HS-5 (cell line): ENCODE measurements at regions not wholly inside any gene's neighbourhood (a gene's known extent, or its start where the extent isn't known, plus 50 kb on each side); places are given as distances from the start of the nearest gene placed in this dataset.
"Not testable (repeated sequence)": the region's sequence is repeated elsewhere in the genome, so short reads cannot be mapped to it uniquely, and the experiment has no call there.

Experiments used
- DNase-seq: peaks from one replicate; pipeline ENCODE4 v3.0.0-alpha.2; 2012; ENCODE audit warnings: low read depth

DNA sequence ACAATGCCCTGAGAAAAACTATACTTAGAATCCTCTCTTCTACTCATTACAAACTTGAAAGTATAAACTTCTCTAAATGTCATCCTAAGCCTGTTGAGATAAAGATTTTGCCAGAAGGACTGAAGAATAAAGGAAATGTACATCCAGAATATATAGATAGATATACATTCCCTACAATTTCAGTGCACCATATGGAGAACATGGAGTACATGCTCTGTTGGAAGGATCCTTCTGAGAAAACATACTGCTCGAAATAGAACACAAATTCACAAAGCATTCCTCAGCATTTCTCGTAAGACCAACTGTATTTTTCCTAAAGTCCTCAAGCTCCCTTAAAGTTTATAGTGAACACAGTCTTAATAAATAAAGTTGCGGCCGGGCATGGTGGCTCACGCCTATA, 69.7 kb upstream of the RASA1 start:
- no peak for DNase-seq

DNA sequence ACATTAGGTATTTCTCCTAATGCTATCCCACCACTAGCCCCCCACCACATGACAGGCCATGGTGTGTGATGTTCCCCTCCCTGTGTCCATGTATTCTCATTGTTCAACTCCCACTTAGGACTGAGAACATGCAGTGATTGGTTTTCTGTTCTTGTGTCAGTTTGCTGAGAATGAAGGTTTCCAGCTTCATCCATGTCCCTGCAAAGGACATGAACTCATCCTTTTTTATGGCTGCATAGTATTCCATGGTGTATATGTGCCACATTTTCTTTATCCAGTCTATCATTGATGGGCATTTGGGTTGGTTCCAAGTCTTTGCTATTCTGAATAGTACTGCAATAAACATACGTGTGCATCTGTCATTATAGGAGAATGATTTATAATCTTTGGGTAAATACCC, 68.4 kb upstream of the RASA1 start:
- not testable (repeated sequence) for DNase-seq

DNA sequence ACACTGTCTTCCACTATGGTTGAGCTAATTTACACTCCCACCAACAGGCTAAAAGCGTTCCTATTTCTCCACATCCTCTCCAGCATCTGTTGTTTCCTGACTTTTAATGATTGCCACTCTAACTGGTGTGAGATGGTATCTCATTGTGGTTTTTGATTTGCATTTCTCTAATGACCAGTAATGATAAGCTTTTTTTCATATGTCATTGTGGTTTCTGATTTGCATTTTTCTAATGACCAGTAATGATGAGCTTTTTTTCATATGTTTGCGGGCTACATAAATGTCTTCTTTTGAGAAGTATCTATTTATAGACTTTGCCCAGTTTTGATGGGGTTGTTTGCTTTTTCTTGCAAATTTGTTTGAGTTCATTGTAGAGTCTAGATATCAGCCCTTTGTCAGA, 68.0 kb upstream of the RASA1 start:
- not testable (repeated sequence) for DNase-seq

DNA sequence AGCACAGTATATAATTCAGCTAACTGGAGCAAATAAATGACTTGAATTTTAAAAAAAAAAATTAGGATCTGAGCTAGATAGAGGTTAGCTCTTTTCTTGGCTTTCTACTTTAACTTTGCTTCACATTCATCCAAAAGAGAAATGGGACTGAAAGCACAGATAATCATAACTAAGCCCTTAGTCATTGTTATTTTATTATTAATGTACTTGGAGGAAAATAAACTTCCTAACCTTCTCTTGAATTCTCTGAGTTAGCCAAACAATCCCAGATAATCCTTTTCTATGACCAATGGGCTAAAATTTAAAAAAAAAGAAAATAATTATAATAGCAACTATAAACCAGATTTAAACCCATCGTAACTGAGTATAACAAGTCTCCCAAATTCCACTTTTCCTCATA, 57.6 kb upstream of the RASA1 start:
- no peak for DNase-seq

DNA sequence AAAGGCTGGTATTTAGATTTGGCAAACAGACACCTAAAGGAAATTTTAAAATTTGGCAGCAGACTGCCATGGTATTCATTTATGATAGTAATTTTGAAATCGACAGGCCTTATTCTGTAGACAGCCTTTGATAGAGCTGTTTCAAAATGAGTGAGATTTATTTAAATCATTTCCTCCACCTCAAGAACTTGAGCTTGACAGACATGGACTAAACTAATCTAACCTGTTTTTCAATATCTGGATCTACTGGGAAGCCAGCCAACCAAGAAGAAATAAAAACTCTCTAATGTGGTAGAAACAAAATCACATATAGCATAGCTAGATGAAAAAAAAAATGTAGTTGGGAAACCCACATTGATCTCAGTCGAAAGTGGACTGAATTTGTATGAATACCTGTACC, 56.9 kb upstream of the RASA1 start:
- DNase-seq, result no peak

DNA sequence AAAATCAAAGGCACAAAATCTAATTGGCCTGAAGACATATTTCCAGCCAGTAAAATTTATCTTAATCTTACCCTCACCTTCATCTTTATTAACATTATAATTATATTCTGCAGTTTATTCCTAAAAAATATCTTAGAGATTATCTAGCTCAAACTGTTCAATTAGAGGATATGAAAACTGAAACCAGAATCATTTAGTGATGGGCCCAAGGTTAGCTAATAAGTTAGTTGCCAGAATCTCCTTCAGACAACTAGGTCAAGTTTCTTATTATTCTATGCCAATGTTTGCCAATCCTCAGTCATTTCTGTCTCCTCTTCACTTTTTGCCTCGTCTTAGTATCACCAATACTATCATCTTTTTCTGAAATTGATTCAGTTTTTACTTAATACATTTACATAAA, 56.0 kb upstream of the RASA1 start:
- no peak for DNase-seq

DNA sequence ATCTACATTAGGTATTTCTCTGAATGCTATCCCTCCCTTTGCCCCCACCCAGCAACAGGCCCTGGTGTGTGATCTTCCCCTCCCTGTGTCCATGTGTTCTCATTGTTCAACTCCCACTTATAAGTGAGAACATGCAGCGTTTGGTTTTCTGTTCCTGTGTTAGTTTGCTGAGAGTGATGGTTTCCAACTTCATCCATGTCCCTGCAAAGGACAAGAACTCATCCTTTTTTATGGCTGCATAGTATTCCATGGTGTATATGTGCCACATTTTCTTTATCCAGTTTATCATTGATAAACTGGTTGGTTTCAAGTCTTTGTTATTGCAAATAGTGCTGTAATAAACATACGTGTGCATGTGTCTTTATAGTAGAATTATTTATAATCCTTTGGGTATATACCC, 55.5 kb upstream of the RASA1 start:
- DNase-seq, result not testable (repeated sequence)

DNA sequence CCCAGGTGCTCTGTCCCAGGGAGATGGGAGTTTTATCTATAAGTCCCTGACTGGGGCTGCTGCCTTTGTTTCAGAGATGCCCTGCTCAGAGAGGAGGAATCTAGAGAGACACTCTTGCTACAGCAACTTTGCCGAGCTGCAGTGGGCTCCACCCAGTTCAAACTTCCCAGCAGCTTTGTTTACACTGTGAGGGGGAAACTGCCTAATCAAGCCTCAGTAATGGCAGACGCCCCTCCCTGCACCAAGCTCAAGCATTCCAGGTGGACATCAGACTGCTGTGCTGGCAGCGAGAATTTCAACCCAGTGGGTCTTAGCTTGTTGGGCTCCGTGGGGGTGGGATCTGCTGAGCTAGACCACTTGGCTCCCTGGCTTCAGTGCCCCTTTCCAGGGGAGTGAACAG, 50.2 kb upstream of the RASA1 start:
- DNase-seq, result not testable (repeated sequence)
